ELR (cell line): ENCODE measurements at regions not wholly inside any gene's neighbourhood (a gene's known extent, or its start where the extent isn't known, plus 50 kb on each side); places are given as distances from the start of the nearest gene placed in this dataset.

Experiments used
- DNase-seq: peaks from one replicate; pipeline ENCODE4 v3.0.0-alpha.2; 2015; ENCODE audit warnings: low read depth

GRCh38 chr19:56947206-56947605 is 106.7 kb upstream of the PEG3 start:
- DNase-seq, result no peak

GRCh38 chr19:56949626-56950025 is 109.1 kb upstream of the PEG3 start:
- no peak for DNase-seq

- no peak for DNase-seq
These were observed 111.1 kb upstream of the PEG3 start for GRCh38 chr19:56951672-56952071.

DNA sequence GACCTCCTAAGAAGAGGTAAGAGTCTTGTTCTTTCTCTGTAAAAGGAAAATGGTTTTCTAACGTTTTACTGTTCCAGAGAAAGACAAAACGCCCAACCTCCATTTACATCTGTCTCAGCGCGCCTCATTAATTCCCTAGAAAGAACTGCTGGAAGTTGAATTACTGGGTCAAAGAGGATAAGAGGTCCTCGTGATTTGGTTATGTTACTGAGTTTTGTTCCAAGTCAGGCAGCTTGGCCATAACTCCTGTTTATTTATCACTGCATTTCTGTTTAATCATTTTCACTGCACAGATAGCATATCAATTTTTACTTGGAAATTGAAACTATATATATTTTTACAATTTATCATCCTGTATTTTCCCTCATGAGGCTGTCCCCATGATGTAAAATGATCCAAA is 112.9 kb upstream of the PEG3 start:
- no peak for DNase-seq

GRCh38 chr19:56955637-56956216 is 115.2 kb upstream of the PEG3 start:
- DNase-seq, result no peak

DNA sequence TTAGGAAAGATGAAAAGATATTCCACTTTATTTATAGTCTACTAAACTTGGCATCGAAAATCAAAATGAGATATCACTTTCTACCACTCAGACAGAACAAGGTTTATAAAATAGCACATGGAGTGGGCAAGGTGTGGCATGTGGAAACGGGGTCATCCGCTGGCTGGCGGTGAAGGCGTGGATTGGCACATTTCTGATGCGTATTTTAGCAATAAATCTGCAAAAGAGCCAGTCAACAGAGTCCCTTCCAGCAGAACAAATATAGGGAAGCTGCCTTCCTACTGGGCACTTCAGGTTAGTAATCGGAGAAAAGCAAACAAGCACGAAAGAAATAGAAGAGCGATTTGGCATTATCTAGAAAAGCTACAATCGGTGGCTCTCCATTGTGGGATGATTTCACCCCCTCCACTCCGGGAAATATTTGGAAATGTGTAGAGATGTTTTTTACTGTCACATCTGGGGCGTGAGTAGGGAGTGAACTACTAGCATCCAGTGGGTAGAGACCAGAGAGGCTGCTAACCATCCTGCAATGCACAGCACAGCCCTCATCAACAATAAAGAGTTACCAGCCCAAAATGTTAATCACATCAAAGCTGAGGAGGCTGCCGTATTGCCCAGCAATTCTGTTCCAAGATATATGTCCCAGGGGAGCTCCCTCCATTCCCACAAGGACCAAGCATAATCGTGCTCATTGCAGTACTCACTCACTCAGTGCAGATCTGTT is 116.1 kb upstream of the PEG3 start:
- no peak for DNase-seq

DNA sequence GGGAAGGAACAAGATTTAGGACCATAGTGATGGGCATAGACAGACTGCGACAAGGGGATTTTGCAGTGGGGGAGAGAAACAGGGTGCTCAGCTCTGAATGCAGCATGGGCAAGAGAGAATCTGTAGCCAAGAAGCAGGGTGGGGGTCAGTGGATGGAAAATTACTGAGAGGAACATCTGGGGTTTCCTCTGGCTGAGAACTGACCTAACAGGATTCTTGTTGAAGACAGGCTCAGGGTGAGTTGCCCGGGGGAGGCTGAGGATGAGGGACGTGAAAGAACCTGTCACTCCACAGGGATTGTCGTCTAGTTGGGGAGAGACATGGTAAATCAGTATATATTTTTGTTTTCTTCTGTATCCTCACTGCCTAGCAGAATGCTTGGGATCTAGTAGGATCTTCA is 118.7 kb upstream of the PEG3 start:
- no peak for DNase-seq

DNA sequence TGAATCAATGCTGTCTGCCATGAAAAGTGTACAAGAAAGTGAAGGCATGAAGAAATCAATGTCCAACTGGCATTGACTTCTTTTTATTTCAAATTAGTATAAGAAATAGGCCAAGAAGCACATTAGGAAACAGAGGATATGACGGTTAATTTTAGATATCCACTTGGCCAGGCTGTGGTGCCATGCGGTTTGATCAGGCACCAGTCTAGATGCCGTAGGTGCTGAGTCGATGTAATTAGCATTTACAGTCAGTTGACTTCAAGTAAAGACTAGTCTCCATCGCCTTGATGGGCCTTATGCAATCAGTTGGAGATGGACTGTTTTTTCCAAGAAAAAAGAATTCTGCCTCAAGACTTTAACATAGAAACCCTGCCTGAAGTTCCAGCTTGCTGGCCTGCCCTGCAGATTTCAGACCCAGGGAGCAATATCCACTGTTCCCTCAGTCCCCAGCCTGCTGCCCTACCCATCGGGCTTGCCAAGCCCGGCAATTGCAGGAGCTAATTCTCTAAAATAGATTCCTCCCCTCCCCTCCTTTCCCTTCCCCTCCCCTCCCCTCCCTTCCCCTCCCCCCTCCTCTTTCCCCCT is 120.5 kb upstream of the PEG3 start:
- no peak for DNase-seq

GRCh38 chr19:56964410-56964920 is 123.9 kb upstream of the PEG3 start:
- no peak for DNase-seq

DNA sequence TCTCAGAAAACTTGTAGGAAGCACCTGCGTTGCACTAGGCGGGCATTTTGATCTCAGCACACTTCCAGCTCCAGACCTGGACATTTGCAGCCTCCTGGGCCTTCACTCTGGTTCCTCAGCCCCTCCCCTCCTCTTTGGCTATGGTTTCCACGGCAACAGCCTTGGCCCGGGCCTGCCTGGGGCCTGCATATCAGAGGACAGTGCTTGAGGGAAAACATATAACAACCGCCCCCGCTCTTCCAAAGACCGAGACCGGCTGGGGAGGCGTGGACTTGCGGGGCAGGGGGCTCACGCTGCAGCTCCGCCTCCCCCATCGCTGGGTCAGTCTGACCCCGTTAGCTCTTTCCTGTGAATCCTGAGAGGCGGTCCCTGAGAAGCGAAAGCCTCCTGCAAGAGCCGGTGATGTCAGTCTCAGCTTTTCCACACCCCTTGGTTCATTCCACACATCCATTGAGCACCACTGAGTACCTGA is 125.7 kb upstream of the PEG3 start:
- no peak for DNase-seq

DNA sequence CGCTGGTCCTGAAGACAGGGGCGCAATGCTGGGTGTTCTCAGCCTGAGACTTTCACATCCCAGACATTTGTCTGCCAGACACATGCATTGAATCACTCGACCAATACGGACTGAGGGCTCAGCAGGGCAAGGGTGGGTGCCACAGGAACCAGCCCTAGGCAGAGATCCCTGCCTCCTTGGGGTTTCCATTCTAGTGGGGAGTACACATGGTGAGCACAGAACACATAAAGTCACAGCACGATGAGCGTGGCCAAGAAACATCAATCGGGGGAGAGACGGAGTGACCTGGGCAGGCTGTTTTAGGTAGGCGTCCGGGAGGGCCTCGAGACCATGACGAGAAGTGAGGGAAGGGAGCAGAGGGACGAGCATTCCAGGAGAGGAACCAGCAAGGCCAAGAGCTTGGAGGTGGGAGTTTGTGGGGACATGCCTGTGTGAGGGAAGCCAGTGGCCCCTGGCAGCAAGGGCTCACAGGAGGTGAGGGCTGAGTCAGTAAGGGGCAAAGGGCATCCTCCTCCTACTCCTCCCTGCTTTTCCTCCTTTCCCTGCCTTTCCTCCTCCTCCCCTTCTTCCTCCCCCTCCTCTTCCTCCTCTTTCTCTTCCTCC is 126.3 kb upstream of the PEG3 start:
- DNase-seq, result no peak

GRCh38 chr19:56969156-56969555 is 128.6 kb upstream of the PEG3 start:
- no peak for DNase-seq

- DNase-seq, result no peak
These were observed 129.2 kb upstream of the PEG3 start for GRCh38 chr19:56969759-56970178.

- no peak for DNase-seq
These were observed 130.7 kb upstream of the PEG3 start for GRCh38 chr19:56971230-56971629.

DNA sequence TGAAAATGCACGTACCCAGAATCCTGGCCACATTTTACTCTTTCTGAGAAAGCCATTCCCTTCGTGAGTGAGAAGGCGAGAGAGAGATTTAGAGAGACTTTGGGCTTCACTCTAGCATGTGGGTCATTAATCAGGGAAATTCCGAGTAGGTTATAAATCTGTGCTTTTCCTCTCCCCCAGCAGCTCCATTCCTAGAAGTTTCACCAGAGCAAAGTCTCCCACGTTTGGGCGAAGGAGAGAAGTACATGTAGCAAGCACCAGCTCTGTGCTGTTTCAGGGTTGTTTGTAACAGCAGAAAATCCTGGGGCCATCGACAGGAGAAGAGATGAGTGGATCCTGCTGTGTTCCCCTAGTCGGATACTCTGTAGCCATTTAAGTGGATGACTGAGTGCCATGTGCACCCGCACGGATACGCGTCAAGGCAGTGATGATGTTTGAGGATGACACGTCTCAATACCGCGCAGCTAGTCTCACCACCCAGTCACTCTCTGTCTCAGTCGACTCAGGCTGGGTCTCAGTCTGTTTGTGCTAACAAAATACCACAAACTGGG is 131.8 kb upstream of the PEG3 start:
- DNase-seq, result no peak

GRCh38 chr19:56973713-56974555 is 133.4 kb upstream of the PEG3 start:
- DNase-seq, result no peak

DNA sequence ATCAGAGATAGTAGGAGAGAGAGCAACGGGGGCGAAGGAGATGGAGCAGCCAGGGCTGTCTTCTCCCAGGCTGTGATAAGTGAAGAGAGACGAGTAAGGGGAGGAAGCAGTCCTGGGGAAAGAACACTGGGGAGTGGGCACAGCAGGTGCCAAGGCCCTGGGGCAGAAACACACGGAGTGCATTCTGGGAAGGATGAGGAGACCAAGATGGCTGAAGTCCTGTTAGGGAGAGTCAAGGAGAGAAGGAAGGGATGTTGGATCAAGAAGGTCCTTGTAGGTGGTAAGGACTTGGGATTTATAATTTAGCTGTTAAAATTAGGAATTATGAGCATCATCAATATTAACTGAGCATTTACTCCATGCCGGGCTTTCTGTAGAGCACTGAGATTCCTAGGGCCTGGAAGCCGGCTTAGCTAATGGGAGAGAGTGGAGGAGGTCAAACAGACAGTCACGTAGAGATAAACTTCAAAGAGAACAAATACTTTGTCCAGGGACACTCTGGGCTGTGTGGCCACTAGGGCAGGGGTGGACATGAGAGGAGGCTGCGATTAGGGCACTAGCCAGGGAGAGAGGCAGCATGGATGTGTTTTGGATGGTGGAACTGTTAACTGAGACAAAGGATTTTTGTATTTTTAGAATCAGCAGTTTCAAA is 134.2 kb upstream of the PEG3 start:
- no peak for DNase-seq

DNA sequence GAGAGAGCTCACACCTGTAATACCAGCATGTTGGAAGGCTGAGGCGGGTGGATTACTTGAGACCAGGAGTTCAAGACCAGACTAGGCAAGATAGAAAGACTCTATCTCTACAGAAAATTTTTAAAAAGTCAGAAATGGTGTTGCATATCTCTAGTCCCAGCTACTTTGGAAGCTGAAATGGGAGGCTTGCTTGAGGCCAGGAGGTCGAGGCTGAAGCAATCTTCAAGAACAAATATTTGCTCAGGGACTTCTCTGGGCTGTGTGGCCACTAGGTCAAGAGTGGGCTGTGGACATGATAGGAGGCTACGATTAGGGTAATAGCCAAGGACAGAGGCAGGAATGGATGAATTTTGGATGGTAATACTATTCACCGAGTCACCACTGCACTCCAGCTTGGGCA is 135.8 kb upstream of the PEG3 start:
- DNase-seq, result no peak

GRCh38 chr19:56976995-56977906 is 136.7 kb upstream of the PEG3 start:
- no peak for DNase-seq

- DNase-seq, result no peak
These were observed 137.6 kb upstream of the PEG3 start for GRCh38 chr19:56978023-56978565.
